Tibial artery (tissue), 4 donors: ENCODE measurements at regions not wholly inside any gene's neighbourhood (a gene's known extent, or its start where the extent isn't known, plus 50 kb on each side); places are given as distances from the start of the nearest gene placed in this dataset.

Experiments
- DNase-seq, 2 donors: peaks; one replicate each; pipeline ENCODE4 v3.0.0-alpha.2; 2019
- H3K27ac ChIP-seq, 2 donors: fragments of 200-600 bp; sonication (generic) in 1 of 2; 1 replicate in 1 of 2; 2 replicates in 1 of 2; pipeline ENCODE4 v1.5.1; 2018 to 2019; ENCODE audit warnings: mild to moderate bottlenecking in 1 of 2
- H3K27me3 ChIP-seq, 2 donors: fragments of 200-600 bp; sonication (generic) in 1 of 2; one replicate each; pipeline versions ENCODE4 v1.5.1 to v1.6.0; 2016 to 2019
- H3K36me3 ChIP-seq, 3 donors: fragments of 200-600 bp; sonication (generic) in 2 of 3; one replicate each; pipeline ENCODE4 v1.5.1; 2016 to 2019; ENCODE audit warnings: mild to moderate bottlenecking in 2 of 3
- H3K4me1 ChIP-seq, 4 donors: fragments of 200-600 bp; sonication (generic) in 2 of 4; 1 replicate in 3 of 4; 2 replicates in 1 of 4; pipeline ENCODE4 v1.5.1; 2016 to 2019
- H3K4me3 ChIP-seq, 2 donors: fragments of 200-600 bp; sonication (generic) in 1 of 2; 1 replicate in 1 of 2; 2 replicates in 1 of 2; pipeline ENCODE4 v1.5.1; 2018 to 2019; ENCODE audit warnings: mild to moderate bottlenecking in 2 of 2
- H3K9me3 ChIP-seq, 3 donors: fragments of 200-600 bp; sonication (generic) in 1 of 3; one replicate each; pipeline ENCODE4 v1.5.1; 2016 to 2019
- CTCF ChIP-seq, 2 experiments: fragments of 200-600 bp in 1 of 2; fragments of 450-650 bp in 1 of 2; IDR thresholded peaks; one replicate each; pipeline ENCODE4 v1.5.1; 2017 to 2019; ENCODE audit warnings: antibody characterized with exemption in 2 of 2, mild to moderate bottlenecking in 1 of 2, moderate library complexity in 1 of 2
- intact Hi-C: fragments of 100-400 bp; cut with DNase I; formaldehyde crosslinking; loops from one replicate; pipeline ENCODE4 v1.15.0; 2023; ENCODE audit warnings: low total_unique reads

- Histone ChIP-seq H3K9me3 (no peaks in the 10 kb centered on the region), H3K27ac (no peak overlapping the region), H3K4me1 (peaks cover 0 to 10% (median 4%) of the 10 kb centered on the region in 4 donors), H3K4me3 (no peak overlapping the region), H3K36me3 (no peaks in the 10 kb centered on the region), H3K27me3 (peaks cover 0 to 6% of the 10 kb centered on the region in 2 donors)
- DNase-seq: no peak
- no peak for TF ChIP-seq CTCF (IDR thresholded peaks at IDR 0.05)
- intact Hi-C loops: no loop called here
Measured at GRCh38 chr10:78358351-78358750, 324.7 kb downstream of the RPS24 start.

GRCh38 chr10:78358982-78359381, 325.3 kb downstream of the RPS24 start:
- Histone ChIP-seq H3K27ac (no peak overlapping the region), H3K36me3 (no peaks in the 10 kb centered on the region), H3K9me3 (no peaks in the 10 kb centered on the region), H3K27me3 (peaks cover 0 to 6% of the 10 kb centered on the region in 2 donors), H3K4me1 (peaks cover 0 to 10% (median 4%) of the 10 kb centered on the region in 4 donors), H3K4me3 (no peak overlapping the region)
- no peak for DNase-seq
- TF ChIP-seq CTCF (IDR thresholded peaks at IDR 0.05): no peak
- intact Hi-C loops: no loop called here

- H3K36me3 ChIP-seq: no peaks in the 10 kb centered on the region
- H3K27me3 ChIP-seq: peaks cover 0 to 6% of the 10 kb centered on the region in 2 donors
- no peaks in the 10 kb centered on the region for H3K9me3 ChIP-seq
- no peak for TF ChIP-seq CTCF (IDR thresholded peaks at IDR 0.05)
- DNase-seq: no peak
- peaks cover 0 to 10% (median 4%) of the 10 kb centered on the region in 4 donors for H3K4me1 ChIP-seq
- H3K4me3 ChIP-seq: no peak overlapping the region
- intact Hi-C loops: no loop called here
- H3K27ac ChIP-seq: no peak overlapping the region
Measured at GRCh38 chr10:78359640-78360091, 326.0 kb downstream of the RPS24 start.

GRCh38 chr10:78360284-78360683, 326.6 kb downstream of the RPS24 start:
- Histone ChIP-seq H3K36me3 (no peaks in the 10 kb centered on the region), H3K4me3 (no peak overlapping the region), H3K27ac (no peak overlapping the region), H3K4me1 (peaks cover 0 to 10% (median 4%) of the 10 kb centered on the region in 4 donors), H3K27me3 (peaks cover 0 to 6% of the 10 kb centered on the region in 2 donors), H3K9me3 (no peaks in the 10 kb centered on the region)
- intact Hi-C loops: no loop called here
- no peak for DNase-seq
- no peak for TF ChIP-seq CTCF (IDR thresholded peaks at IDR 0.05)

- Histone ChIP-seq H3K27ac (no peak overlapping the region), H3K4me3 (no peak overlapping the region), H3K36me3 (no peaks in the 10 kb centered on the region), H3K9me3 (no peaks in the 10 kb centered on the region), H3K4me1 (peaks cover 0 to 10% (median 4%) of the 10 kb centered on the region in 4 donors), H3K27me3 (peaks cover 0 to 6% of the 10 kb centered on the region in 2 donors)
- no peak for TF ChIP-seq CTCF (IDR thresholded peaks at IDR 0.05)
- DNase-seq: no peak
- intact Hi-C loops: no loop called here
Measured at GRCh38 chr10:78361031-78361430, 327.4 kb downstream of the RPS24 start.
